Vagina (tissue), 2 donors: ENCODE measurements at regions not wholly inside any gene's neighbourhood (a gene's known extent, or its start where the extent isn't known, plus 50 kb on each side); places are given as distances from the start of the nearest gene placed in this dataset.
"Not testable (repeated sequence)": the region's sequence is repeated elsewhere in the genome, so short reads cannot be mapped to it uniquely, and the experiment has no call there.

ENCODE experiments used
- POLR2A ChIP-seq, 2 donors: fragments of 450-650 bp; IDR thresholded peaks; one replicate each; pipeline ENCODE4 v1.6.1; 2017; ENCODE audit warnings: antibody characterized with exemption in 2 of 2, mild to moderate bottlenecking in 2 of 2, moderate library complexity in 2 of 2
- POLR2AphosphoS5 ChIP-seq, 2 donors: sonication (generic); formaldehyde crosslinking; IDR thresholded peaks; one replicate each; pipeline ENCODE4 v1.9.0; 2017; ENCODE audit warnings: antibody characterized with exemption in 2 of 2, mild to moderate bottlenecking in 2 of 2, low read depth in 1 of 2; ENCODE audit not compliant: insufficient read depth in 1 of 2
- TF ChIP-seq, protein P1 (sequence below), 3 experiments: fragments of 450-650 bp in 2 of 3; fragments of 200-600 bp in 1 of 3; sonication (generic) in 1 of 3; IDR thresholded peaks; one replicate each; pipeline ENCODE4 v1.5.1; 2017 to 2019; ENCODE audit warnings: antibody characterized with exemption in 3 of 3, mild to moderate bottlenecking in 2 of 3, moderate library complexity in 2 of 3

DNA sequence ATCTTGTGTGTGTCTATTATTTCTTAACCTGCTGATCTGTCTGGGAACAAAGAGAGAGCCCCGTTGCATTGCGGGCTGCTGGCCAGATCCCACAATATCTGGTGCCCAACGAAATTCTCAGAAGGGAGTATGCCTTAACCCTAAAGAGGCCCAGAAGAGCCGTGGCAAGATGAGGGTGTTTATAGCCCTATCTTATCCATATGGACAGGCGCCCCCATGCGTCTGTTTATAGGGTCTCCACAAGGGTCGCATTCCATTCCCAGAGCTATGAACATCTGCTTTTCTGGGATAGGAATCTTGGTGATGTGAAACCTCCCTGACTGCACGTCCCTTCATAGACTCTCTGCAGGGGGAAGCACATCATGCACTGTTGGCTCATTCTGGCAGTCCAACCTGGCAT is 1262.5 kb downstream of the RAPGEF2 start:
- TF ChIP-seq, protein P1, sequence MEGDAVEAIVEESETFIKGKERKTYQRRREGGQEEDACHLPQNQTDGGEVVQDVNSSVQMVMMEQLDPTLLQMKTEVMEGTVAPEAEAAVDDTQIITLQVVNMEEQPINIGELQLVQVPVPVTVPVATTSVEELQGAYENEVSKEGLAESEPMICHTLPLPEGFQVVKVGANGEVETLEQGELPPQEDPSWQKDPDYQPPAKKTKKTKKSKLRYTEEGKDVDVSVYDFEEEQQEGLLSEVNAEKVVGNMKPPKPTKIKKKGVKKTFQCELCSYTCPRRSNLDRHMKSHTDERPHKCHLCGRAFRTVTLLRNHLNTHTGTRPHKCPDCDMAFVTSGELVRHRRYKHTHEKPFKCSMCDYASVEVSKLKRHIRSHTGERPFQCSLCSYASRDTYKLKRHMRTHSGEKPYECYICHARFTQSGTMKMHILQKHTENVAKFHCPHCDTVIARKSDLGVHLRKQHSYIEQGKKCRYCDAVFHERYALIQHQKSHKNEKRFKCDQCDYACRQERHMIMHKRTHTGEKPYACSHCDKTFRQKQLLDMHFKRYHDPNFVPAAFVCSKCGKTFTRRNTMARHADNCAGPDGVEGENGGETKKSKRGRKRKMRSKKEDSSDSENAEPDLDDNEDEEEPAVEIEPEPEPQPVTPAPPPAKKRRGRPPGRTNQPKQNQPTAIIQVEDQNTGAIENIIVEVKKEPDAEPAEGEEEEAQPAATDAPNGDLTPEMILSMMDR (IDR thresholded peaks at IDR 0.05) = not testable (repeated sequence)
- TF ChIP-seq POLR2A (IDR thresholded peaks at IDR 0.05); POLR2AphosphoS5 (IDR thresholded peaks at IDR 0.05; ENCODE audit: insufficient read depth in 1 of 2, low read depth in 1 of 2): not testable (repeated sequence)
